ENCODE measurements at regions not wholly inside any gene's neighbourhood (a gene's known extent, or its start where the extent isn't known, plus 50 kb on each side); places are given as distances from the start of the nearest gene placed in this dataset.

DNA sequence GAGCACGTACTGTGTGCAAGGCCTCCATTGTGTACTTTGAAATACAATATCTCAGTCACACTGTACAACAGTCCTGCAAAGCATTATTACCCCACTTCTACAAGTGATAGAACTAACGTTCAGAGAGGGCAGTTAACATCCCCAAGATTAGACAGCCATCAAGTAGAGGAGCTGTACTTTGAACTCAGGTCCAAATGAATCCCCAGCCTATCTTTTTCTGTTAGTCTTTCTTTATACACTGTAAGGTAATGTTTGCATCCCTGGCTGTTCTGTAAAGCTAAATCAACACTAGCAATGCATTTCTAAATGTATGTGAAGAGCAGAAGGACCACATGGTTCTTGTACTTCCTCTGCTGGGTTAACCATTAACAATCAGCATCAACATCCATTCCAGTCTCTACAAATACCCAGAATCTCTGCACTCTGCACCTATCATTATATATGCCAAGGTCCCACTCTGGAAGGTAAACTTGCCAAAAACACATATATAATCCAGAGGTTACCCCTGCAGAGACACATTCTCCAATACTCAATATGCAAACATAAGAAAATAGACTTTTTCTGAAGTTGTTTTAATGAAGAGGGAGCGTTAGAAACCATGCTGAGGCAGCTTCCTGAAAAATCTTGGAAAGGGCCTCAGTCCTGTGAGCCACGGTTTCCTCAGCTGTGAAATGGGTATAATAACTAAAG lies 182.3 kb downstream of the MZT1 start (continued):
- TF ChIP-seq, protein P1, sequence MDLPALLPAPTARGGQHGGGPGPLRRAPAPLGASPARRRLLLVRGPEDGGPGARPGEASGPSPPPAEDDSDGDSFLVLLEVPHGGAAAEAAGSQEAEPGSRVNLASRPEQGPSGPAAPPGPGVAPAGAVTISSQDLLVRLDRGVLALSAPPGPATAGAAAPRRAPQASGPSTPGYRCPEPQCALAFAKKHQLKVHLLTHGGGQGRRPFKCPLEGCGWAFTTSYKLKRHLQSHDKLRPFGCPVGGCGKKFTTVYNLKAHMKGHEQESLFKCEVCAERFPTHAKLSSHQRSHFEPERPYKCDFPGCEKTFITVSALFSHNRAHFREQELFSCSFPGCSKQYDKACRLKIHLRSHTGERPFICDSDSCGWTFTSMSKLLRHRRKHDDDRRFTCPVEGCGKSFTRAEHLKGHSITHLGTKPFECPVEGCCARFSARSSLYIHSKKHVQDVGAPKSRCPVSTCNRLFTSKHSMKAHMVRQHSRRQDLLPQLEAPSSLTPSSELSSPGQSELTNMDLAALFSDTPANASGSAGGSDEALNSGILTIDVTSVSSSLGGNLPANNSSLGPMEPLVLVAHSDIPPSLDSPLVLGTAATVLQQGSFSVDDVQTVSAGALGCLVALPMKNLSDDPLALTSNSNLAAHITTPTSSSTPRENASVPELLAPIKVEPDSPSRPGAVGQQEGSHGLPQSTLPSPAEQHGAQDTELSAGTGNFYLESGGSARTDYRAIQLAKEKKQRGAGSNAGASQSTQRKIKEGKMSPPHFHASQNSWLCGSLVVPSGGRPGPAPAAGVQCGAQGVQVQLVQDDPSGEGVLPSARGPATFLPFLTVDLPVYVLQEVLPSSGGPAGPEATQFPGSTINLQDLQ (CRISPR knock-in tag; IDR thresholded peaks at IDR 0.05), result no peak
- TF ChIP-seq, protein P2, sequence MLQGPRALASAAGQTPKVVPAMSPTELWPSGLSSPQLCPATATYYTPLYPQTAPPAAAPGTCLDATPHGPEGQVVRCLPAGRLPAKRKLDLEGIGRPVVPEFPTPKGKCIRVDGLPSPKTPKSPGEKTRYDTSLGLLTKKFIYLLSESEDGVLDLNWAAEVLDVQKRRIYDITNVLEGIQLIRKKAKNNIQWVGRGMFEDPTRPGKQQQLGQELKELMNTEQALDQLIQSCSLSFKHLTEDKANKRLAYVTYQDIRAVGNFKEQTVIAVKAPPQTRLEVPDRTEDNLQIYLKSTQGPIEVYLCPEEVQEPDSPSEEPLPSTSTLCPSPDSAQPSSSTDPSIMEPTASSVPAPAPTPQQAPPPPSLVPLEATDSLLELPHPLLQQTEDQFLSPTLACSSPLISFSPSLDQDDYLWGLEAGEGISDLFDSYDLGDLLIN (CRISPR knock-in tag; IDR thresholded peaks at IDR 0.05; ENCODE audit: borderline replicate concordance), result no peak
- no peak for TF ChIP-seq ZNF605 (CRISPR knock-in tag; IDR thresholded peaks at IDR 0.05)
- TF ChIP-seq ZNF615 (CRISPR knock-in tag; IDR thresholded peaks at IDR 0.05; ENCODE audit: borderline replicate concordance), result no peak
- TF ChIP-seq ZIK1 (CRISPR knock-in tag; IDR thresholded peaks at IDR 0.05; ENCODE audit: borderline replicate concordance, low read depth), result no peak
- TF ChIP-seq, protein P3, sequence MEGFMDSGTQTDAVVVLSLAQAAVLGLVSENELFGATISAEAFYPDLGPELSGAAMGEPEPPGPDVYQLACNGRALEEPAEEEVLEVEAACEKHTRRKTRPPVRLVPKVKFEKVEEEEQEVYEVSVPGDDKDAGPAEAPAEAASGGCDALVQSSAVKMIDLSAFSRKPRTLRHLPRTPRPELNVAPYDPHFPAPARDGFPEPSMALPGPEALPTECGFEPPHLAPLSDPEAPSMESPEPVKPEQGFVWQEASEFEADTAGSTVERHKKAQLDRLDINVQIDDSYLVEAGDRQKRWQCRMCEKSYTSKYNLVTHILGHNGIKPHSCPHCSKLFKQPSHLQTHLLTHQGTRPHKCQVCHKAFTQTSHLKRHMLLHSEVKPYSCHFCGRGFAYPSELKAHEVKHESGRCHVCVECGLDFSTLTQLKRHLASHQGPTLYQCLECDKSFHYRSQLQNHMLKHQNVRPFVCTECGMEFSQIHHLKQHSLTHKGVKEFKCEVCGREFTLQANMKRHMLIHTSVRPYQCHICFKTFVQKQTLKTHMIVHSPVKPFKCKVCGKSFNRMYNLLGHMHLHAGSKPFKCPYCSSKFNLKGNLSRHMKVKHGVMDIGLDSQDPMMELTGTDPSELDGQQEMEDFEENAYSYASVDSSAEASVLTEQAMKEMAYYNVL (CRISPR knock-in tag; IDR thresholded peaks at IDR 0.05; ENCODE audit: borderline replicate concordance), result peak; percentile 83; the same call in 1 of the 2 replicates
- no peak for TF ChIP-seq ZNF468 (CRISPR knock-in tag; IDR thresholded peaks at IDR 0.05)
- no peak for TF ChIP-seq ETV6 (CRISPR knock-in tag; conservative IDR thresholded peaks at IDR 0.05)
- TF ChIP-seq FOXO1 (CRISPR knock-in tag; IDR thresholded peaks at IDR 0.05), result peak; percentile 74
- no peak for TF ChIP-seq ZNF839 (CRISPR knock-in tag; IDR thresholded peaks at IDR 0.05; ENCODE audit: borderline replicate concordance)
- TF ChIP-seq ZNF232 (CRISPR knock-in tag; IDR thresholded peaks at IDR 0.05; ENCODE audit: borderline replicate concordance), result peak; percentile 56; the same call in 1 of the 2 replicates
- no peak for TF ChIP-seq HDAC6 (IDR thresholded peaks at IDR 0.05; ENCODE audit: low read depth, low read length)
- no peak for TF ChIP-seq ZNF670 (CRISPR knock-in tag; IDR thresholded peaks at IDR 0.05; ENCODE audit: borderline replicate concordance)
- TF ChIP-seq ZBTB21 (CRISPR knock-in tag; IDR thresholded peaks at IDR 0.05), result no peak
- TF ChIP-seq ZNF44 (CRISPR knock-in tag; IDR thresholded peaks at IDR 0.05), result no peak
- TF ChIP-seq, protein P4, sequence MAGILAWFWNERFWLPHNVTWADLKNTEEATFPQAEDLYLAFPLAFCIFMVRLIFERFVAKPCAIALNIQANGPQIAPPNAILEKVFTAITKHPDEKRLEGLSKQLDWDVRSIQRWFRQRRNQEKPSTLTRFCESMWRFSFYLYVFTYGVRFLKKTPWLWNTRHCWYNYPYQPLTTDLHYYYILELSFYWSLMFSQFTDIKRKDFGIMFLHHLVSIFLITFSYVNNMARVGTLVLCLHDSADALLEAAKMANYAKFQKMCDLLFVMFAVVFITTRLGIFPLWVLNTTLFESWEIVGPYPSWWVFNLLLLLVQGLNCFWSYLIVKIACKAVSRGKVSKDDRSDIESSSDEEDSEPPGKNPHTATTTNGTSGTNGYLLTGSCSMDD (CRISPR knock-in tag; IDR thresholded peaks at IDR 0.05), result no peak
- TF ChIP-seq, protein P5, sequence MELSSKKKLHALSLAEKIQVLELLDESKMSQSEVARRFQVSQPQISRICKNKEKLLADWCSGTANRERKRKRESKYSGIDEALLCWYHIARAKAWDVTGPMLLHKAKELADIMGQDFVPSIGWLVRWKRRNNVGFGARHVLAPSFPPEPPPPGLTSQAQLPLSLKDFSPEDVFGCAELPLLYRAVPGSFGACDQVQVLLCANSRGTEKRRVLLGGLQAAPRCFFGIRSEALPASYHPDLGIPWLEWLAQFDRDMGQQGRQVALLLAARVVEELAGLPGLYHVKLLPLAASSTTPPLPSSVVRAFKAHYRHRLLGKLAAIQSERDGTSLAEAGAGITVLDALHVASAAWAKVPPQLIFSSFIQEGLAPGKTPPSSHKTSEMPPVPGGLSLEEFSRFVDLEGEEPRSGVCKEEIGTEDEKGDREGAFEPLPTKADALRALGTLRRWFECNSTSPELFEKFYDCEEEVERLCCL (CRISPR knock-in tag; IDR thresholded peaks at IDR 0.05; ENCODE audit: borderline replicate concordance), result no peak
